ENCODE measurements at regions not wholly inside any gene's neighbourhood (a gene's known extent, or its start where the extent isn't known, plus 50 kb on each side); places are given as distances from the start of the nearest gene placed in this dataset.

DNA sequence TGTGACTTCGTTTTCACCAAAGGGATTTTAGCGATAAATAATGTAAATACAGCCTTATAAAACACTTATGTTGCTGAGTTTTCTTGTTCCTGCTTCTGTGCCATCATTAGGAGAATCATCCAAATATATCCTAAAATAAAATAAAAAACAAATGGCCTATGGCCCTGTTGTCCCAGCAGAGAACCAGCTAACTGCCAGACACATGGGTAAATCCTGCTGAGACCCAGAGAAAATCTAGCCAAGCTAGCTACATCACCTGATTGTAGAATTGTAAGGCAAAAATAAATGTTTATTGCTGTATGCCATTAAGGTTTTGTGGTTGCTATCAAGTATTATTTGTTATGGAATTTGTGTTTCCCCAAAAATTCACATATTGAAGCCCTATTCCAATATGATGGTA, 631.2 kb upstream of the SYNCRIP start:
- TF ChIP-seq, protein P1, sequence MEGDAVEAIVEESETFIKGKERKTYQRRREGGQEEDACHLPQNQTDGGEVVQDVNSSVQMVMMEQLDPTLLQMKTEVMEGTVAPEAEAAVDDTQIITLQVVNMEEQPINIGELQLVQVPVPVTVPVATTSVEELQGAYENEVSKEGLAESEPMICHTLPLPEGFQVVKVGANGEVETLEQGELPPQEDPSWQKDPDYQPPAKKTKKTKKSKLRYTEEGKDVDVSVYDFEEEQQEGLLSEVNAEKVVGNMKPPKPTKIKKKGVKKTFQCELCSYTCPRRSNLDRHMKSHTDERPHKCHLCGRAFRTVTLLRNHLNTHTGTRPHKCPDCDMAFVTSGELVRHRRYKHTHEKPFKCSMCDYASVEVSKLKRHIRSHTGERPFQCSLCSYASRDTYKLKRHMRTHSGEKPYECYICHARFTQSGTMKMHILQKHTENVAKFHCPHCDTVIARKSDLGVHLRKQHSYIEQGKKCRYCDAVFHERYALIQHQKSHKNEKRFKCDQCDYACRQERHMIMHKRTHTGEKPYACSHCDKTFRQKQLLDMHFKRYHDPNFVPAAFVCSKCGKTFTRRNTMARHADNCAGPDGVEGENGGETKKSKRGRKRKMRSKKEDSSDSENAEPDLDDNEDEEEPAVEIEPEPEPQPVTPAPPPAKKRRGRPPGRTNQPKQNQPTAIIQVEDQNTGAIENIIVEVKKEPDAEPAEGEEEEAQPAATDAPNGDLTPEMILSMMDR (conservative IDR thresholded peaks at IDR 0.05; ENCODE audit: low read depth, low read length): no peak
- no peak overlapping the region for H3K4me3 ChIP-seq (ENCODE audit: low read length)
- DNase-seq (ENCODE audit: low read depth): no peak

DNA sequence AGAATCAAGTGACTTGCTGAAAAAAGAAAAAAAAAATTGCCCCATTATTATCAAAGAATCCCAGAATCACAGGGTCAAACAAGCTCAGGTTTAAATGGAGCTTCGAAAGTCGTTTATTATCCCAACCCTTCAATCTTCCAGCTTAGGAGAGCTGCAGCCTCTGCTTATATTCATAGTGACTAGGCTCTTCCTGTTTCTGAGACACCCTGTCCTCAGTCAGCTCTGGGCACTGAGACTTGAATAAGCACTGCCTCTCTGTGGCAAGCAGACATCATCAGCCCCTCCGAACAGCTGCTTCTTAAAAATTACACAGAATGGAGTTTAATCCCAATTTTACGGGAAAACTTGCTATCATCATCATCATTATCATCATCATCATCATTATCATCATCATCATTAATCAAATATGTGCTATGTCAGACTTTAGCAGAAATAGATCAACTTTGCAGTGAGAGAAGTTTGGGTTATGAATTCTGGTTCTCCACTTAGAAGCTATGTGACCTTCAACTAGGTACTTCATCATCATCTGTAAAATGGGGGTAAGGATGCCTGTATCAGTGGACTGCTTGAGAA, 614.0 kb upstream of the SYNCRIP start:
- TF ChIP-seq, protein P1 (conservative IDR thresholded peaks at IDR 0.05; ENCODE audit: low read depth, low read length): no peak
- no peak overlapping the region for H3K4me3 ChIP-seq (ENCODE audit: low read length)
- no peak for DNase-seq (ENCODE audit: low read depth)

DNA sequence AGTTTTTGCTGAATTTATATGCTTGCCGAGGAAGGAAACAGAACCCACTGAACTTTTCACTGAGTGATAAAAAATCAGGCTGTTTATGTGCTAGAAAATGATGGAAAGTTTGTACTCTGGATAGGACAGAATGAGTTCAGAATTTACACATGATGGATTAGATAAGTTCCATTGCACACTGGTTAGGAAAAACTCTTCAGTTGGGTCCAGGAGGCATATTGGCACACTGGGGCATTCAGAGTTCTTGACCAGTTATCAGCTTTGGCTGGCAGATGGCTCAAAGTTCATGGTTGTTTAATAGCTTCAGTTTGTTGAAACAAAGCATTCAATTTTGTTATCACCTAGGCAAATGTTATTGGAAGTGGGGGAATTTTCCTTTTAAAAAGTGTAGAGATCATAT, 613.3 kb upstream of the SYNCRIP start:
- no peak for DNase-seq (ENCODE audit: low read depth)
- no peak overlapping the region for H3K4me3 ChIP-seq (ENCODE audit: low read length)
- TF ChIP-seq, protein P1 (conservative IDR thresholded peaks at IDR 0.05; ENCODE audit: low read depth, low read length): no peak

DNA sequence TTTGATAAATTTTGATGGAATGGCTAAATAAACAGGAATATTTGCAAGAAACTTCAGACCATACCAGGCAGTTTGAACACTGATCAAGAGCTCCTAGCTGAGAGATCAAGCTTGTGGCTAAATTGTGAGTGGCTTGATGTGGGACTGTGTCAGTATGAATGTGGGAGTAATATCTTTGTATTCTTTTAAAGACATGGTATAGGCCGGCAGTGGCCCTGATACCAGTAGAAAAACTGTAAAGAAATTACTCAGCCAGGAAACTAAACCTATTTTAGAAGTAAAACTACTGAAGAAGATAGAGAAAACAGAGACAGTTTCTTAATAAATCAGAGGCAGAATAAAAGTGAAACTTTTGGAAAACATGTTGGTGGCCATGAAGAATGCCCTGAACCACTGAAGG, 608.4 kb upstream of the SYNCRIP start:
- TF ChIP-seq, protein P1 (conservative IDR thresholded peaks at IDR 0.05; ENCODE audit: low read depth, low read length): no peak
- DNase-seq (ENCODE audit: low read depth): no peak
- H3K4me3 ChIP-seq (ENCODE audit: low read length): no peak overlapping the region

DNA sequence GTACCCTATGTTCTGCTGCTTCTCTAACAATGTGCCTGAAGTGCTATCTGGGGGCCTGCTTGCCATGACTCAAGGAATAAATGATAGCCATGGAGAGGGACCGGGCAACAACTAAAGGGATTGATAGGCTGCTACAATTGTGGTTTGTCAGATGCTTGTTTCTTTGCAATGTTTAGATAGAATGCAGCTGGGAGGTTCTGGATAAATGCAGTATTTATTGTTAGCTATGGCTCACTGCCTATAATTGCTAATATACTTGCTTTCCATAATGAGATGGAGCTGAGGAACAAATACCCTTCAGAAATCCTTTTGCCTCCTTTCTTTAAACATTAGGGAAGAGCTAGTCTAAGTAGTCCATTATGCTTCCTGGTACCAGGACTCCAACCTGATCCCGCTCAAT, 575.2 kb upstream of the SYNCRIP start:
- H3K4me3 ChIP-seq (ENCODE audit: low read length): no peak overlapping the region
- DNase-seq (ENCODE audit: low read depth): no peak
- TF ChIP-seq, protein P1 (conservative IDR thresholded peaks at IDR 0.05; ENCODE audit: low read depth, low read length): no peak

DNA sequence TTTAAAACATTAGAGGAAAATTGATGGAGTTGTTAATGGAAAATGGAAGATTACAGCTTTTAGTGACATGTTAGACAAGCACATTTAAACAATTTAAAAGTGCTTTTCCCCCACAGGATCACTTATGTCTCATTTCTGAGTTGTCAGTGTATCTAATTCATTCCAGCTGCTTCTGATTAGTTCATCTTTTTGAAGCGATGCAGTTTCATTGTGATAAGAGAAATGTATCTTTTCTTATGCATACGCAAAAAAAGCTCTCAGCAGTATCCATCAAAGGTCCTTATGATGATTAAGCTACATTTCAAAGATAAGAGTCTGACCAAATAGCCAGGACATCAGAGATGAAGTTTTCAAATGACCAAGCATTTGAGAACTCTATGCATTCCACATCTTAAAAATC, 572.6 kb upstream of the SYNCRIP start:
- no peak overlapping the region for H3K4me3 ChIP-seq (ENCODE audit: low read length)
- TF ChIP-seq, protein P1 (conservative IDR thresholded peaks at IDR 0.05; ENCODE audit: low read depth, low read length): no peak
- DNase-seq (ENCODE audit: low read depth): no peak

DNA sequence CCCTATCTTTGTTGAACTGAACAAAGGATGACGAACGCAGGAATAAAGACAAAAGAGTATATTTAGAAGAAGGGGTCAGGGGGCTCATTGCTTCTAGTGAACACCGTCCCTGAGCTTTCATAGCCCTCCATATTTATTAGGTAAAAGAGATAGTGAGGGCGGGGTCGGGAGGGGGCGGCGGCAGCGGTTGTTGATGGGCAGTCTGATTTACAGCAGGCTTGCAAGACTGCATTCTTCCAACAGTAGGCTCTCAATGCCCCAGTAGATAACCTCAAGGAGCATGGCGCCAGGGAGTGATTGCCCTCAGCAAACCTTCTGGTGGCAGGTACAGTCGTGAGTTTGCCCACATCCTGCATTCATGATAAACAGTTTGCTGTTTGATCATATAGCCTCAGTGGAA, 563.3 kb upstream of the SYNCRIP start:
- TF ChIP-seq, protein P1 (conservative IDR thresholded peaks at IDR 0.05; ENCODE audit: low read depth, low read length): no peak
- no peak overlapping the region for H3K4me3 ChIP-seq (ENCODE audit: low read length)
- DNase-seq (ENCODE audit: low read depth): no peak

Measured in retinal pigment epithelial cell (primary cell).